ENCODE measurements at regions not wholly inside any gene's neighbourhood (a gene's known extent, or its start where the extent isn't known, plus 50 kb on each side); places are given as distances from the start of the nearest gene placed in this dataset.

DNA sequence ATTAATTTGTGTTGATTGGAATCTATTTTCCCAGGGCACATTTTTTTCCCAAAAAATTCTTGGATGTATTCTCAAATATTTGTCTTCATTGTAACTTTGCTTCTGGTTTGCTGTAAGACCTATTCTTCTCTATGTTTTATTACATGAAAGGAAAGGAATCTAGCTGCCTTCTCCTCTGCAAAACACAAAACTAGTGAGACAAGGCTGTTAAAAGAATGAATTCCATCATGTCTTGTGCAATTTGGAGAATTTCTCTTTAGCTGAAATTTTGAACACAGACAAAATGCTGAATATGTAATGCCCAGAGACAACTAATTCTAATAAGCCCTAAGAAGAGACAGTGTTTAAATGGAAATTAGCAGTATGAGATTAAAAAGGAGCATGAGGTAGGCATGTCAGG lies 275.9 kb downstream of the CDH20 start:
- DNase-seq (ENCODE audit: insufficient read length, low spot score) = no peak
- no peak for FAIRE-seq
- TF ChIP-seq POU2F2 (IDR thresholded peaks at IDR 0.05; ENCODE audit: low read depth, low read length) (no peak), POLR2A (IDR thresholded peaks at IDR 0.05; ENCODE audit: low read depth, low read length) (no peak), PAX5 (IDR thresholded peaks at IDR 0.05; ENCODE audit: insufficient read depth, low read length, severe bottlenecking) (no peak)

DNA sequence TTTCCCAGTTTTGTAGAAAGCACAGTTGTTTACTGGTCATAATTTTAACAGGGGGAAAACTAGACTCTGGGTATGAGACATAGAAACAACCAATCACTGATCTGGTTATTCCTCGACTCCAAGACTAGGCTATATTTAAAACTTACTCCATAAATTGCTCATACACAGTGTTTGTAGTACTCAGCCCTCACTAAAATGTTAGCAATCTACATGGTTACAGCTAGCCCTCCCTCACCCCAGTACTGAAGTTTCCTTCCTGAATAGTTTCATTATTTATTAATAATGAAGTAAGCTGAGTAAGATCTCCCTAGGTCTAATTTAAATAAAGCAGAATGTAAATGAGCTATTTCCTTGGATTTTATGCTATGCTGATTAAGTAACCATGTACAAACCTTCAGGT lies 275.1 kb downstream of the CDH20 start:
- FAIRE-seq (no peak), DNase-seq (ENCODE audit: insufficient read length, low spot score) (no peak)
- TF ChIP-seq POLR2AphosphoS5 (IDR thresholded peaks at IDR 0.05; ENCODE audit: low read depth, low read length) (no peak), POLR2A (IDR thresholded peaks at IDR 0.05; ENCODE audit: low read depth, low read length) (no peak), TAF1 (IDR thresholded peaks at IDR 0.05; ENCODE audit: low read depth, low read length) (no peak), POU2F2 (IDR thresholded peaks at IDR 0.05; ENCODE audit: low read depth, low read length) (no peak), PAX5 (IDR thresholded peaks at IDR 0.05; ENCODE audit: insufficient read depth, low read length, severe bottlenecking) (no peak), SPI1 (IDR thresholded peaks at IDR 0.05; ENCODE audit: low read depth, low read length) (no peak)

DNA sequence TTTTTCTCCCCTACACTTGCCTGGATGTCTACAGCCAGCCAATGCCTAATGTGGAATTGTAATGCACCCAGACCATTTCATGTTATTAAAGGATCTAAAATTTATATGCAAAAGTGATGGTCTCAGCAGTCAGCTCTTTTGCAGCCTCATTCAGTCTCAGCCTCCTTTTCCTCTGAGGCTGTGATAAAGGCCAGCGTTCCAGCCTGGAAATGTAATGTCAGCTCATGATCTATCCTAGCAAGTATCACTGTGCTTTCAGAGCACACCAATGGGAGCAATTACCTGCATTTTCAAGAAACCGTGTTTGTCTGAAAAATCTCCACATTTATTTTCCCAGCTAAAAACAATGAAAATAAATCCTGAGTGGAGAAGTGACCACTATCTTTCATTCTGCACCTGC lies 274.6 kb downstream of the CDH20 start:
- DNase-seq (ENCODE audit: insufficient read length, low spot score) = no peak
- TF ChIP-seq POLR2A (IDR thresholded peaks at IDR 0.05; ENCODE audit: low read depth, low read length) (no peak), SPI1 (IDR thresholded peaks at IDR 0.05; ENCODE audit: low read depth, low read length) (no peak), PAX5 (IDR thresholded peaks at IDR 0.05; ENCODE audit: insufficient read depth, low read length, severe bottlenecking) (no peak), TAF1 (IDR thresholded peaks at IDR 0.05; ENCODE audit: low read depth, low read length) (no peak), POLR2AphosphoS5 (IDR thresholded peaks at IDR 0.05; ENCODE audit: low read depth, low read length) (no peak), POU2F2 (IDR thresholded peaks at IDR 0.05; ENCODE audit: low read depth, low read length) (no peak)
- no peak for FAIRE-seq

DNA sequence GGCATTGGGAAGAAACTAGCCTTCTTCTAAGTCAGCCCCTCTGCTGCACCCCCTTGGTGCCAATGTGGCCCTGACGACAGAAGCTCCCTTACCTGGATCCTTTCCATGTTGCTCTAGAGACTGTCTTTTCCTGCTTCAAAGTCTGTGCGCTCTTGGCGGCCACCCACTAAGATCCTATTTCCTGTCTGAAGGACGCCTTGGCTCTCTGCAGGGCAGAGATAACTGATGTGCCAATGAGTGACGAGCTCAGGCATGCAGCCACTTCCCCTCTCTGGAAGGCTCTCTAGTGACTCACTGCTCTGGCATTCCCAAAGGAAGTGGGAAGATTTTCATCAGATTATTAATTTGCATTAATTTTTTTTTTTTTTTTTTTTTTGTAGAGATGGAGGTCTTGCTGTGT lies 273.5 kb downstream of the CDH20 start:
- DNase-seq (ENCODE audit: insufficient read length, low spot score) = no peak
- TF ChIP-seq TAF1 (IDR thresholded peaks at IDR 0.05; ENCODE audit: low read depth, low read length) = no peak
- no peak for TF ChIP-seq POLR2AphosphoS5 (IDR thresholded peaks at IDR 0.05; ENCODE audit: low read depth, low read length)
- TF ChIP-seq PAX5 (IDR thresholded peaks at IDR 0.05; ENCODE audit: insufficient read depth, low read length, severe bottlenecking) = no peak
- TF ChIP-seq POLR2A (IDR thresholded peaks at IDR 0.05; ENCODE audit: low read depth, low read length) = no peak
- TF ChIP-seq SPI1 (IDR thresholded peaks at IDR 0.05; ENCODE audit: low read depth, low read length) = no peak
- TF ChIP-seq POU2F2 (IDR thresholded peaks at IDR 0.05; ENCODE audit: low read depth, low read length) = no peak
- no peak for FAIRE-seq

DNA sequence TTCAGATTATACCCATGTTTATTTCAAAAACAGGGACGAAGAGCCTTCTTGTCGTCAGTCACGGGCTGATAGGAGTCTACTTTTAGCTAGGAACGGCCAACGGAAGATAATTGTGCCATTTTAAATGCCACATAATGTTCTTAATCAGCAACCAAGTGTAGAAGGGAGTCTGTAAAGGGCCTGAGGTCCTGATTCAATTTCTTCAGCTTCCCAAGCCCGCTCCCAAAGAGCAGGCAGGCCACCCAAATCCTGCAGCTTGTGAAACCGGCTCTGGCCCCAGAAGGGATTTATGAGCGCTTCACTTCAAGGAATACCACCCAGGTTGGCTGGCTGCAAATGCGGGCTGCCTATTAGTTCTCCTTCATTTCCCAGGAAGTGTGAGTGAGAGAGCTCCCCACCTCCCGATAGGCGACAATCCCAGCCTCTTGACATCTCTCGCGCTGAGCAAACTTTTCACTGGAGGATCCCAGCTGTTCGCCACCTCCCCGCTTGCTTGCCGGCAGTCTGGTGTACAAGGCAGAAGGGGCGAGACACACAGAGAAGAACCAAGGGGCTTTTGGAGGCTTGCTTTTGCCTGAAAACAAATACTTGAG lies 272.9 kb downstream of the CDH20 start:
- no peak for FAIRE-seq
- DNase-seq (ENCODE audit: insufficient read length, low spot score) = no peak
- TF ChIP-seq POU2F2 (IDR thresholded peaks at IDR 0.05; ENCODE audit: low read depth, low read length) (no peak), SPI1 (IDR thresholded peaks at IDR 0.05; ENCODE audit: low read depth, low read length) (no peak), POLR2AphosphoS5 (IDR thresholded peaks at IDR 0.05; ENCODE audit: low read depth, low read length) (no peak), PAX5 (IDR thresholded peaks at IDR 0.05; ENCODE audit: insufficient read depth, low read length, severe bottlenecking) (no peak), POLR2A (IDR thresholded peaks at IDR 0.05; ENCODE audit: low read depth, low read length) (no peak), TAF1 (IDR thresholded peaks at IDR 0.05; ENCODE audit: low read depth, low read length) (no peak)

DNA sequence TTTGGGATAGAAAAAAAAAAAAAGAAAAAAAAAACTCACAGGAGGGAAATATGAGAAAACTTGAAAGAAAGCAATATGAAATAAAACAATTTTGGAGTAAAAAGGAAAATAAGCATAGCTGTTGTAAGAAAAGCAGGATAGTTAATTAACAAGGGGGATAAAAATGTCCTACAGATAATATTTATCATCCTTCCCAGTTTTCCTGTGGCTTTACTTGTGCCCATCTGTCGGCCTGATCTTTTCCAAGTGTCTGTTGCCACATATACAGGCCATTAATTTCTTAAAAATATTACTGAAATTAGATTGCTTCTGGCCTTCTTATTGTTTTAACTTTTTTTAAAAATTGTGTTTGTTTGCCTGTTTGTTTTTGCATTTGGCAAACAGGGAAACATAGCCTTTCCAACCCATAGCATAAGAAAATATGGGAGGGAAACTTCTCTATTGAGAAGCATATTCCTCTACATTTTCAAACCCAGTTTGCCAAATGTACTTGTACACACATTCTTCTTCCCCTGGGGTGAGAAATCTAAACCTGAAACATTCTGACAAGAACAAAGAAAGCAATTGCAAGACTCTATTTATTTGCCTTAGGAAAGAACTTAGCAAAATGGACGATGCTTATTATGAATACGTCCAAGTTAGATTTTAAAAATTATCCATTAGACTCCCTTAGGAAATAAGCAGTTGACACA lies 272.3 kb downstream of the CDH20 start:
- DNase-seq (ENCODE audit: insufficient read length, low spot score) = no peak
- no peak for FAIRE-seq
- no peak for TF ChIP-seq SPI1 (IDR thresholded peaks at IDR 0.05; ENCODE audit: low read depth, low read length)
